ENCODE measurements at regions not wholly inside any gene's neighbourhood (a gene's known extent, or its start where the extent isn't known, plus 50 kb on each side); places are given as distances from the start of the nearest gene placed in this dataset.

DNA sequence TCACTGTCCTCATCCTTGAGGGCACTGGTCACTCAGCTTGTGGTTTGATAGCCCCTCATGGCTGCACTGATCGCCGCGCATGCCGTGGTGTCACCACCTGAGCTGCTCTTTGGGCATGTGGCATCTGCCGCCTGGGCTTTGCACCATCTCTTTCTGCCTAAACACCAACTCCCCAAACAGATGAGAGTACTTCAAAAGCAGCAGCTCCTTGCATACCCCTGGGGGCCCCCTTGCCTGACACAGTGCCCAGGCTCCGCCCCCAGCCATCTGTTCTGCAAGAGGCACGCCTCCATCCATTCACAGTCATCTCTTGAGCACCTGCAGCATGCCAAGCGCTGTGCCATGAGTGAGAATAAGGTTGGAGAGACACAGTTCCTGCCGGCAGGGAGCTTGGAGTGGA lies 104.5 kb upstream of the B3GAT1 start:
- WGBS, 3 donors: 54 to 65% (median 64%) methylated on average over 9 of the region's 9 CpGs
- Histone ChIP-seq H3K27ac (no peak overlapping the region), H3K4me3 (no peak overlapping the region), H3K9me3 (no peaks in the 10 kb centered on the region), H3K4me1 (ENCODE audit: insufficient read depth) (no peaks in the 10 kb centered on the region), H3K36me3 (no peaks in the 10 kb centered on the region), H3K27me3 (no peaks in the 10 kb centered on the region)
- peak in 2 of 5 donors; percentile 7 for DNase-seq
- TF ChIP-seq POLR2A (IDR thresholded peaks at IDR 0.05) (no peak), EP300 (IDR thresholded peaks at IDR 0.05) (no peak)
- TF ChIP-seq, protein P1, sequence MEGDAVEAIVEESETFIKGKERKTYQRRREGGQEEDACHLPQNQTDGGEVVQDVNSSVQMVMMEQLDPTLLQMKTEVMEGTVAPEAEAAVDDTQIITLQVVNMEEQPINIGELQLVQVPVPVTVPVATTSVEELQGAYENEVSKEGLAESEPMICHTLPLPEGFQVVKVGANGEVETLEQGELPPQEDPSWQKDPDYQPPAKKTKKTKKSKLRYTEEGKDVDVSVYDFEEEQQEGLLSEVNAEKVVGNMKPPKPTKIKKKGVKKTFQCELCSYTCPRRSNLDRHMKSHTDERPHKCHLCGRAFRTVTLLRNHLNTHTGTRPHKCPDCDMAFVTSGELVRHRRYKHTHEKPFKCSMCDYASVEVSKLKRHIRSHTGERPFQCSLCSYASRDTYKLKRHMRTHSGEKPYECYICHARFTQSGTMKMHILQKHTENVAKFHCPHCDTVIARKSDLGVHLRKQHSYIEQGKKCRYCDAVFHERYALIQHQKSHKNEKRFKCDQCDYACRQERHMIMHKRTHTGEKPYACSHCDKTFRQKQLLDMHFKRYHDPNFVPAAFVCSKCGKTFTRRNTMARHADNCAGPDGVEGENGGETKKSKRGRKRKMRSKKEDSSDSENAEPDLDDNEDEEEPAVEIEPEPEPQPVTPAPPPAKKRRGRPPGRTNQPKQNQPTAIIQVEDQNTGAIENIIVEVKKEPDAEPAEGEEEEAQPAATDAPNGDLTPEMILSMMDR (IDR thresholded peaks at IDR 0.05): no peak
- intact Hi-C loops (cut with DNase I): no loop called here

DNA sequence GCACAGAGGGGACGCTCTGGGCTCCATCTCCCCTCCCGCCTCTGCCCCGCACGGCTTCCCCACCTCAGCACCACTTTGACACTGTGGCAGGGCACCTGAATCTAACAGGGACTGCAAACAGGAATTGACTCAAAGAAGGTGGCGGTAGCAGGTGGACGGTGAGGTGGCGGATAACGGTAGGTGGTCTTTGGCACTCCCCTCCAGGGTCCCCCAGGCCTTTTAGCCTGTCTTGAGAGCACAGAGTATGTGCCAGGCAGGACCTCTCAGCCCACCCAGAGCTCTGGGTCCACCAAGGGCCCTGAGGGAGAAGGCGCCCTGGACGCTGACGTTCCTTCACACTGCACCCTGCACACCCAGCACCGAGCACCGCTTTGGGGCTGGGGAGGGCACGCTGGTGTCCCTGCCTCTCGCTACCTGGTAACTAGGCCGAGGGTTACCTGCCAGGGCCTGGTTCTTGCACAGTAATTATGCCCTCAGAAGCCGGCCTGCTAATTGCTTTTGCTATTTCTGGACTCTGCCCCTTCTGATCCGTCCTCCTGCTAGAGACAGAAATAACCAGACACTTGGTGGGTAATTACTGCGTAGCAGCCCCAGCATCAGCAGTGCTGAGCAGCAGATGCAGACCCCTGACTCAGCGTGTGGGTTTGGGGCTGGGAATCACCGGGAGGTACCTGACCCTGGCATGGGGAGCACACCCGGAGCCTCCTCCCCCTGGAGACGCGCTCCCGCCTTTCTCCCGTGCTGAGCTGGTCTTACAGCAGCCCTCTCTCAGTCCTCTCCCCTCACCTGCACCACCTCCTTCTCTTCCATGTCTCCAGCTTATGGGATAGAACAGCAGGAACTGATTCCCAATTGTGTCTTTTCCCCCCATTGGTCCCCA lies 103.3 kb upstream of the B3GAT1 start:
- Histone ChIP-seq H3K27me3 (no peaks in the 10 kb centered on the region), H3K27ac (no peak overlapping the region), H3K4me1 (ENCODE audit: insufficient read depth) (no peaks in the 10 kb centered on the region), H3K9me3 (no peaks in the 10 kb centered on the region), H3K36me3 (no peaks in the 10 kb centered on the region), H3K4me3 (no peak overlapping the region)
- TF ChIP-seq POLR2A (IDR thresholded peaks at IDR 0.05) (no peak), EP300 (IDR thresholded peaks at IDR 0.05) (no peak)
- TF ChIP-seq, protein P1 (IDR thresholded peaks at IDR 0.05): no peak
- 72 to 80% (median 77%) methylated on average over 26 of the region's 26 CpGs for WGBS, 3 donors
- peak in 2 of 5 donors; percentile 1 to 13 for DNase-seq
- intact Hi-C loops (cut with DNase I): no loop called here

GRCh38 chr11:134514354-134514951 lies 102.4 kb upstream of the B3GAT1 start:
- 52 to 62% (median 61%) methylated on average over 10 of the region's 10 CpGs for WGBS, 3 donors
- Histone ChIP-seq H3K27ac (no peak overlapping the region), H3K27me3 (no peaks in the 10 kb centered on the region), H3K9me3 (no peaks in the 10 kb centered on the region), H3K4me3 (no peak overlapping the region), H3K36me3 (no peaks in the 10 kb centered on the region), H3K4me1 (ENCODE audit: insufficient read depth) (no peaks in the 10 kb centered on the region)
- intact Hi-C loops (cut with DNase I): no loop called here
- DNase-seq: peak in 2 of 5 donors; percentile 8 to 23
- TF ChIP-seq POLR2A (IDR thresholded peaks at IDR 0.05) (no peak), EP300 (IDR thresholded peaks at IDR 0.05) (no peak)
- TF ChIP-seq, protein P1 (IDR thresholded peaks at IDR 0.05): no peak

DNA sequence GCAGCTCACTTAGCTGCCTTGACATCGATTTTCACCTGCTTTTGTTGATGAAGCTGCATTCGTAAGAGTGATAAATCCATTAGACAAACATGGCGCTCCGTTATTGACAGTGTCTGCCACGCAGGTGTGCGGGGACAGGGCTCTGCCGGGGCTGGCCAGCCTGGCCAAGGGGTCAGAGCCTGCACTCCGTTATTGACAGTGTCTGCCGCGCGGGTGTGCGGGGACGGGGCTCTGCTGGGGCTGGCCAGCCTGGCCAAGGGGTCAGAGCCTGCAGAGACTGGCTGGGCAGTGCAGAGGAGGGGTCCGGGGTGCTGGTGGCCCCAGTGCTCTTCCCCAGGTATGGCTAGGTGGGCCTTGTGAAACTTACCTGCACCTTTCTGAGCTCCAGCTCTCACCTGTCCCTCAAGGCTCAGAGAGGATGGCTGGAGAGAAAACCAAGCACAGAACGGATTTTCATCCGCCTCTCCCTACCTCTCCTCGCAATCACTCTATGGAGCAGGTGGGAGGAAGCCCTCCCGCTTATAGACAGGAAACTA lies 101.6 kb upstream of the B3GAT1 start:
- peak in 2 of 5 donors; percentile 0 to 8 for DNase-seq
- intact Hi-C loops (cut with DNase I): no loop called here
- Histone ChIP-seq H3K4me1 (ENCODE audit: insufficient read depth) (no peaks in the 10 kb centered on the region), H3K9me3 (no peaks in the 10 kb centered on the region), H3K36me3 (no peaks in the 10 kb centered on the region), H3K27me3 (no peaks in the 10 kb centered on the region), H3K4me3 (no peak overlapping the region), H3K27ac (no peak overlapping the region)
- WGBS, 3 donors: 62 to 79% (median 68%) methylated on average over 18 of the region's 18 CpGs
- TF ChIP-seq, protein P1 (IDR thresholded peaks at IDR 0.05): no peak
- TF ChIP-seq EP300 (IDR thresholded peaks at IDR 0.05) (no peak), POLR2A (IDR thresholded peaks at IDR 0.05) (no peak)
